ENCODE measurements at regions not wholly inside any gene's neighbourhood (a gene's known extent, or its start where the extent isn't known, plus 50 kb on each side); places are given as distances from the start of the nearest gene placed in this dataset.

DNA sequence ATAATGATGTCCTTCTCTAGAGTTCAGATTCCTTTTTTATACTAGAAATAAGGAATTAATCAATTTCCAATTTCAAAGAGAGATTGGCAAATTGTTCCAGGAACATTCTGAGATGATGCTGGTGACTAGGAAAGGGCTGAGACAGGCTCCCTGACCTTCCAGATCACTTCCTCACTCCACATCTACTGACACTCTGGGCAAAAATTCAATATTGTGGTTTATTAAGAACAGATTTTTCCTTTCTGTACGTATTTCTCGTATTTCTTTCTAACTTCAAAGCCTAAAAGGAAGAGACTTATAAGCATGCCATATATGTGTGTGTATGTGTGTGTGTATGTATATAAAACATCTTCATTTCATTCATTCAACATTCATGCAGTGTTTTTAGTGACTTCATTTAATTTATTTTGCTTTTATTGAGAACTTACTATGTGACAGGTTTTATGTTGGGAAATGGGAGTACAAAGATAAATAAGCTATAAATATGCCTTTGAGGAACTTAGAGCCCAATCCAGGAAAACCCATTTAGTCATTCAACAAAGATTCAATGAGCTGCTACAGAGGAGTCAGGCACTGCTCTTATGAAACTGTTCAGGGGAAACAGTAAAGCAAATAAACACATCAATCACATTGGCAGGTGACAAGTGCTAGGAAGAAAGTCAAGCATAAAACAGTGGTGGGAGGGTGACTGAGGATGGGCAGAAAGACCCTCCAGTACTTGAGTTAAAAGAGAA lies 137.9 kb downstream of the RDH14 start:
- no peak for DNase-seq

DNA sequence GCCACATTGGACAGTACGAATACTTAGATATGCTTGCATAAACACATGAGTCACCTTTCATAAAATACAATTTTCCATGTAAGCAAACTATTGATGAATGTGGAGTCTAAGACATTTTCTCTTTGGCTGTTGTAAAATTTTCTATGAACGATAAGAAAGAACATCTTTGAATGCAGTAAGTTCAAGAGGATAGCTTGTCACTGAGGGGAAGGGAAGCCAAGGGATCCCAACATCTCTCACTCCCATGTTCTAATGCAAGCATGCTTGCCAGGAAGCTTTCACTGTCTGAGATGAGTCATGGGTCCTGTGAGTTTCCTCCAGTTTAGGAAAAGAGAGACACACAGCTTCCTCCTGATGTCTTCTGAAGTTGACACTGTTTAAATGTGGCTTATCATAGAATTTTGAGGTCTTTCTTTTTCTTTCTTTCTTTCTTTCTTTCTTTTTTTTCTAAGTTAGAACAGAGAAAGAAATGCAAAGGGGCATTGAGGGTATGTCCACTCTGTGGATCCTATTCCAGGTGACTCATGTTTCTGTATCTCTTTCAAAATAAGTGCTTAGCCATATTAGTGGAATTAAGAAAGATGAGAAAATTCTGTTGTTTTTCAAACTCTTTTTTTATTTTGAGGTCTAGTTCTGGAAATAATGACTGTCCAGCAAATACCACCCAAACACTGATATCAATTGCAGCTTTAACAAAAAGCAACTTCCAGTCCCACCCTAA lies 146.6 kb downstream of the RDH14 start:
- no peak for DNase-seq

DNA sequence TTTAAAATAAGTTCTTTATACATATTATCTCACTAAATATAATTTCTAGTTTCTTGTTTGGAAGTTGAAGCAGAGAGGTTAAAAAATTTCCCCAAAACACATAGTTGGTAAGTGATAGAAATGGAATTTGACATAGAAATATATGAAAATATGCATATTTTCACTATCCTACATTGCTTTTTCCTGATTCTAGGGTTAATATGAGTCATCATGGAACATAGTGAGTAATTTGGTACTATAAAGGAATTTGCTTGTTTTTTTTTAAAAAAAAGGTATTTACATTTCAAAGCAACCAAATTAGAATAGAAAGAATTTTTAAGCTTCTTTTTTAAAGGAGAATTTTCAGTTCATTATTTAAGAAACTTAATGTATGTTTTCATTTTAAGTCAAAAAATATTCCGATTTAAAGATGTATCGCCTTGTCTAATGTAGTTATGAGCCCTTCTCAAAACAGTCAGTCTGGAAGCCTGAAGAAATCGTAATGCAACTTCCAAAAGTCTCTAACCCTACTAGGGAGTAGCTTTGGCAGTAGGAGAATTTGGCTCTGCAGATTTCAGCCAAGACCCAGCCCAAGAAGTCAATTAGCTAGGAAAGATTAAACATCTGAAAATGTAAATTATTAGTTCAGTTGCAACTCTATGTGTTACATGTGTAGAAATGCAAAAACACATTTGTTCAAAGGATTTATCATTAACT lies 147.3 kb downstream of the RDH14 start:
- no peak for DNase-seq

DNA sequence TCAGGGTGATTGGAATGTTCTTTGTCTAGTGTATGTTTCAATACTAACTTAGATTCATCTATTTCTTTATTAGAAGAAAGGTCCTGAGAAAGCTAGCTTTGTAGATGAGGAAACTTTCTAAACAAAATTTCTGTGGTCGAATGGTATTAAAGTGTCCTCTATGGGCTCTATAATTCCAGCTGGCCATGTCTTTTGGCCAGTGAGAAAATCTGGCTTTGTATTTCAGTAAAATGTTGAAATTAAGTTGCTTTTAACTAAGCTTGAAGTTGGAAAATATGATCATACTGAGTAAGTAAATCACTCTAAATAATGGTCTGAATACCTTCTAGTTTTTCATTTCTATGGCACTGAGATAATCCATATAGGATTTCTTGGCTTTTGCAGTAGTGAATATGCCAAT lies 148.8 kb downstream of the RDH14 start:
- DNase-seq: no peak

DNA sequence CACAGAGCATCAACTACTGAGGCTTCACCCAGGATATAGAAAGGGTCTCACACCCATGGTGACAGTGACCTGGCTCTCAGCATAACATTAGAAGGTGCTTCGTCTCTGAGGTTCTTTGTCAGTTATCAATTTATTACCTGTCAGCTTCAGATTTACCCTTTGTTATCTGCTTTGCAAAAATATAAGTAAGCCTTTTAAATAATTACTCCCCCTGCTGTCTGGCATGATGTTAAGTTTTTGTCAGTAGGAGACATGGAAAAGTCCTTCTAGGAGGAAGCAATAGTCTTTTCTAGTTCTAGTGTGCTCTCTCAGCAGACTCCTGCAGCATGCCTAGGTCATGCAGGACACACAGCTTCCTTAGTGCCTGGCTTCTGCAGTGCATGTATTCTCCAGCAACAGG lies 149.9 kb downstream of the RDH14 start:
- DNase-seq: no peak

DNA sequence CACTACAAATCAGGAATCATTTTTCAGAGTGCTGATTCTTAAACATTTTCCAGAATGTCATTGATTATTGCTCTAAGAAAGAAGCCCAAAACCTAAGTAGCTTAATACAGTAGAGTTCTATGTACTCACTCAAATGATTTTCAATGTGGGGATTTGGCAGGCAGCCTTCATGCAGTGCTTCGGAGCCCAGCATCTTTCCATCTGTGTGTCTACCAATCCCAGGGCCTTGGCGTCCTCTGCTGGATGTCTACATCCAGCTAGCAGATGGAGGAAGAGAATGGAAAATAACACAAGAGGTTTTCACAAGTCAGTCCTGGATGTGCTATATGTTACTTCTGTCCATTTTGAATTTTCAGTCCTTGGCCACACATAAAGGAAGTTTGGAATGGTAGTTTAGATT lies 151.8 kb downstream of the RDH14 start:
- DNase-seq: no peak

DNA sequence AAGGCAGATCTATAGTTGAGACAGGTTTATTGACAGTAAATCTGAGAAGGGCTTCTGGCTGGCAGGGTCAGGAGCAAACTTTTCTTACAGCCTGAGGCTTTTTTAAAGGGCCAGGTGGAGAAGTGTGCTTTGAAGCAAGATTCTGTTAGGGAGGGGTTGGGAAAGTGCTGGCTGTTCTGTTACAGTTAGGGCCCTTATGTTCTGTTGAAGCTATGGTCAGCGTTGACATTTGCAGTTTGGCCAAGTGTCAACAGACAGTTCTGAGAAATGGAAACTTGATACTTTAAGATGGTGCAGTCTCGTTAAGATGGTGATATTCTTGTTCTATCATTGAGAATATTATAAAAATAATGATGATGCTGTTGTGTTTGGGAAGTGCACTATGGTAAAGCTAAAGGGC lies 154.2 kb downstream of the RDH14 start:
- no peak for DNase-seq

DNA sequence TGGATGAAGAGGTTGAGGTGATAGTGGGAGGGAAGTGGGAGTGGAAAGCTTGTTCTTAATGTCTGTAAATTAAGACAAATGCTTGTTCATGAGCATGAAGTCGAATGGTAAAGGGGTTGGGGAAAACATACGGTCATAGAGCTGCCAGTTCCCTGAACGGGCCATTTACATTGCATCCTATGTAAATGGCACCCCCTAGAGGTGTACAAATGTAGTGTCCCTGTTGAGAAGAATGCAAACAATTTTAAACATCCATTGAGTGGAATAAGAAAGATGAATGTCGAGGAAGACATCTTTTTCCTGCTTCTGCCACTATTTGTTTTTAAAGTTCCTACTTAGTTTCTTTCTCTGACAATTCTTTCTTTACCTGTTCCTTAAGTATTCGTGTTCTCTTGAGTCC lies 155.7 kb downstream of the RDH14 start:
- no peak for DNase-seq

DNA sequence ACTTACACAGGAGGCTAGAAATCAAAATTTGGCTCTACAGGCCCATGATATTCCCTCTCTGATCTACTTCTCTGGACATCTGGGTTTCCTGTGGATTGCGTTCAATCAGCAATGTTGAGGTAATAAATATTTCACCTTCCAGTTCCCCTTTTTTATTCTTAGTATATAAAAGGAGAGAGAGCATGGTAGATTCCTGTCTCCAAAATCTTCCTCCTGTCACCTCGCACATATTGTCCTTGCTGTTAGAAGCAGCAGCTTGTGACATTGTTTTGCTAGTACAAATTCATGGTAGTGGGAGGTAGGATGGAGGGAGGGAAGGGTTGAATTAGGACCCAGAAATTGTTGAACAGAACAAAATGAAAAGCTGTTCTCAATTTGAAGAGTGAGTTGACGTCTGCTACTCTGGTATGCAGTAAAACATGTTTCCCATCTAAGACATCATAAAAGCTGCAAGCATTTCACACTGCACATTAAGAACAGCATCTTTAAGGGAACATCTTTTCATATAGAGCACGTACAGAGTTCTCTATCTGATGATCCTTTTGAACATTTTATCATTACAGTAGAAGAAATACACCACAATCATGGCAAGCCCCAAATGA lies 156.4 kb downstream of the RDH14 start:
- no peak for DNase-seq

DNA sequence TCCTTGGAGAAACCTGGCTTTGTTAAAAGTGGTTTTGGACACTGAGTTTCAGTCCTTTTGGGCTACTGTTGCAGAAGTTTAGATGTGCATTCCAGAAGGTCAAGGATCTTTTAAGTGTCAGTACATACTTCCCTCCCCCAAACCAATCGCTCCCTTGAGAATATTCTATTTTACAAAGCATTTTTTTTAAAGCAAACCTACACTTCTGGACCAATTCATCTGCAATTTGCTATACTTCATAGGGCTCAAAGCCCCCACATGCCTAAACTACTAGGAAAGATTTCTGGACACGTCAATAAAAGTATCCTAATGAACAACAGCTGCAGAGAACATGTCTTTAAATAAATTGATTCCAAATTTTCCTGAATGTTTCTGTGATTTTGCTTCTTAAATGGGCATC lies 157.6 kb downstream of the RDH14 start:
- no peak for DNase-seq

DNA sequence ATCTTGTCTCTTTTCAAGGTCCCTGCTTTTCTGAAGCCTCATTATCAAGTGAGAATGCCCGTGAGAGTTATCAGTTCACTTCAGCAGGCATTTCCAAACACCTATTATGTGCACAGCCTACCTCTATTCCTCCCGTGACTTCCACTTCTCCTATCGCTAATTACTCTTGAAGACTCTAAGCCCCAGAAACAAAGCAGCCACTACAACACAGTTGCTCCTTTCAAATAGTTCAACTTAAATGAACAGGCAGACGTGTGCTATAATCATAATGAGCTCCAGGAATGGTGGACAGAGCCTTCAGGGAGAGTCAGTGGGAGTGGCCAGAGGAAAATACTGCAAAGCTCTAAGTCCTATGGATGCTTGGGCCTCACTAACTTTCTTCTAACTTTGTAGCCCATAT lies 159.0 kb downstream of the RDH14 start:
- DNase-seq: no peak

DNA sequence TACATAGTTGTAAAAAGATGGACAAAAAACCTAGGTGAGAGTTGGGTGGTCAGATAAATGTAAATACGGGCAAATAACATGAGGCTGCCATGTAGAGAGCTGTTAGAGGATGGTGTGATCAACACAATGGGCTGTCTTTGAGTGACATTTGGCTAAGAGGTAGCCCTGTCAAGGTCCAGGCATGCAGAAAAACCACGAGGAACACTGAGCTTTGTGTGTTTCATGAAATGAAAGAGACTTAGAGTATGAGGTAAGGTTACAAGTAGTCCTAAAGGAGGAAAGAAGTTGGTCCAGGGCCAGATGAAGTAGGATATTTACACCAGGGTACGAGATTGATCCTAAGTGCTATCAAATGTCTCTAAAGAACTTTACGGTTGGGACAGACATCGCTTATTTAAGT lies 160.9 kb downstream of the RDH14 start:
- DNase-seq: no peak

DNA sequence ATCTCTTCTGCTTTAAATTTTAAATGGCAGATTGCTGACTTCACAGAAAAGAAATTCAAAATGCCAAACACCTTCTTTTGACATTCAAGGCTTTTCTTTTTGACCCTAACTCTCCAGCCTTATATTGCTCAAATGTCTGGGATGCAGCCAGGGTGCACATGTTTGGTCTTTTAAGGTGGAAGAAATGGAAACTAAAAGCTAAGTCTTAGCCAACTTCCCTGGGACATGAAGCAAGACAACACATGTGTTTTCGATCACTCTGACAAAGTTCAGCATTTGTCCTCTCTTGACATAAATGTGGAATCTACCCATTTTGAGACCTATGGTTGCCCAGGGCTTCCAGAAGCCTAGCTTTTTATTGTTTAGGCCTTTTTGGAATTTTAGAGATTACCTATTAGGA lies 161.6 kb downstream of the RDH14 start:
- DNase-seq: no peak

DNA sequence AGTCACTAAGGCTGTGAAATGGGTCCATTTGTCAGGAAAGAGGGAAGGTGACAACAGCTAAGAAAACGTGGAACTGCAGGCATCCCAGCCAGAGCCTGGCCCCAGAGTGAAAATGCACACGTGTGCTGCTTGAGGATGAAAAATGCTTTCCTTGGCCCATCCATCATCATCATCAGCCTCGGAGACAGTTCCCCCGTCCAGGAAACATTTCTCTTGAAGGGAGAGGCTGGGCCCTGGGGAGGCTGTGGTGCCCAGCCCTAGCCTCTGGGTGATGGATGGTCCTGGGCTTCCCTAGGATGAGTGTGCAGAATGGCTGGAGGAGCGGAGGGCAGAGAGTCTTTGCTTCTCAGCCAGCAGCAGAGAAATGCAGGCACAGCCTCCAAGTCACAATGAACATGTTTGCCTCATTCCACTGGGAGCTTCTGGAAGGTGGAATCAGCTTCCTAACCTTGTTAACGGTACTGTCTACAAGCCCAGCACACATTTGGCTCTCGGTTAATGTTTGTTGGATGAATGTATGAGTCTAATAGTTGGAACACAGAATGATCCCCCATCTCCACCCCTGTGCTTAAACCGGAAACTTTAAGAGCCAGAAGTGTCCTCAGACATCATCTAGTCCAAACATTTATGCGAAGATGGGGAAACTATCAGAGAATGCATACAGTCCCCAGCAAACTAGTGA lies 164.0 kb downstream of the RDH14 start:
- DNase-seq: no peak

DNA sequence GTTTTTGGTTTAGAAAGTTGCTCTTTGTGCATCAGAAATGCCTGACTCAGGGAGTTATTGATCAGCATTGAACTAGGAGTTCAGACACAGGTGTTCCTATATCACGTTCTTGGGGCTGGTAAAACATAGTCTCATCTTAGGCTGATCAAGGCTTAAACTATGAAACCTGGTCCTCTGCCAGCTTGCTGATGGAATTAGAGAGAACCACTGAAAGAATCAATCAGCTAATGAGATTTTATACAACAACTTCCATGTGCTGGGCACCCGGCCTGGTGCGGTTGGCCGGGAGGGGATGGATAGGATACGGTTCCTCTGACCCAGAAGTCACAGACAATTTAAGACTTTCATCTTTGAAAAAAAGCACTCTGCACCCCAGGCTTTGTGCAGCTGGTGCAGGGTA lies 164.9 kb downstream of the RDH14 start:
- no peak for DNase-seq

DNA sequence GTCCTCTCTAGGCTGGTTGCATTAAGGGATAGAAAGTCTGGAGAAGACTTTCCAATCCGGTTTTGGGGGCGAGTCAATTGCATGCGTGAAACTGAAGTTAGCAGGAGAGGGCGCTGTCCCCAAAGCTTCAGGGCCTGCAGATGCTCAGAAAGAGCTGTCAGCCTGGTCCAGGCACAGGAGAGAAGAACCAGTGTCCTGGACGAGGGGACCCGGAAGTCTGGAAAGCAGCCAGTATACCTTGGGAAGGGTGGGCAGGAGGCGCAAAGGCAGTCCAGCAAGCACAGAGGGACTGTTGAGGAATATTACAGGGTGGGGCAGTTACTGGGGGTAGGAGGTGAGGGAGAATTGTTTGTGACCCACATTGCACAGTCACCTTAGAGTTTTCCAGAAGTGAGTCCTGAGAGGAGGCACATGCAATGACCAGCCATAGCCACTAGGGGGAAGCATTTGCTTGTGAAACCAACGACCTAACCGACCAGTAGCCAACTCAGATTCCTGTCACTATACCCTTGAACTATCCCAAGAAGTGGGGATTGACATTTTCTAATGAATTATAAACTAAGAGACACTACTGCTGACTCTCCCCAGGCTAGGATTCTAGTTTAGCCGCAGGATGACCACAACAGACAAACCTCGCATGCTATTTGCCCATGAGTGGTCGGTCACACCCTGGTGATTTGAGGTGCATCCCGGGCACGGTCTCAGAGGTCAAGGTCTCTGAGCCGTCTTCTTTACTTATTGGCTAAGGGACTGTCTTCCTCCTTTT lies 172.8 kb downstream of the RDH14 start:
- peak; percentile 64 to 68 for DNase-seq

DNA sequence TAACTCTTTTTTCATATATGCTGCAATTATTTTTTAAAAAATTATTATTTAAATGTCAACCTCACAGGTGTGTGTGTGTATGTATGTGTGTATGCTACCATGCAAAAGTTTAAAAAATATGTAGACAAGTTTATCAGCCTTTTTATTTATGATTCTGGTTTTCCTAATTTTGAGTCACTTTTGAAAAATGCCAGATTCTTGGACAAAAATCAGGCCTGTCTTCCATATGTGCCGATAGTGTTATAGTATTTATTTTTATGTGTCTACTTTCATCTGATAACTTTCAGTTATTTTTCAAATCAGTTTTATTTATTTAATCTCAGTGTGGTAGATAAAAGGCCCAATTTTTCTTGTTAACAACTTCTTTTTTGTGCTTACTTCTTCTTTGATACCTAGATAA lies 176.2 kb downstream of the RDH14 start:
- no peak for DNase-seq

DNA sequence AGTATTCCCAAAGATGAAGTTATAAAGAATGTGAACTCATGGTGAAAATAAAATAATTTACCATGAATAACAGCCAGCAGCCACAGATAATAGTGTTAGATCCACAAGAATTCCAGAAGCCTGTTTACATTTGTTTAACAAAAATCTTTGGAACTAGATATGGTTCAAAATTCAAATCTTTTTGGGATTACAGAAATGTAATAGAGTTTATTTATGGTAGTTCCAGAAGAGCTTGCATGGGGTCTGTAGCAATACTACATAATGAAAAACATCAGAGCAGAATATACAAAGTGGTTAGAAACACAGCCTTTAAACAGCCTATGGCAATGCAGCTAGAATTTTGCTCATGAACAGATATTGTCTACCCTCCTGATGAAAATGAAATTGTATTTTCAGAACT lies 179.1 kb downstream of the RDH14 start:
- no peak for DNase-seq

DNA sequence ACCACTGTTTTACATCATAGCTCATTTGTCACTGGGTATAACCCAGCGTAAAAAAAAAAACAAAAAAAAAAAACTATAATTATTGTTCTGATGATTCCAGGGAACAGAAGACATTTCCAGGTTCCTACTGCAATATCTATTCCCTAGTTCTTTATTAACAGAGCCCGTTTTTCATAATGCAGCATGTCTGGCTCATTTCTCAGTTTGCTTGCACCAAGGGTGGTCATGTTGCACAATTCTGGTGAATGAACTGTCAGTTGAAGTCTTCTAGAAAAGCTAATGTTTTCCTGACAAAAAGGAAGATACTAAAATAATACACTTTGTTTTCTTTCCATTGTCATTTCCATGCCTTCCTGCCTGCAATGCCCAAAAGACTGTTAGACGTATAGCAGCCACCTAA lies 180.1 kb downstream of the RDH14 start:
- DNase-seq: no peak

DNA sequence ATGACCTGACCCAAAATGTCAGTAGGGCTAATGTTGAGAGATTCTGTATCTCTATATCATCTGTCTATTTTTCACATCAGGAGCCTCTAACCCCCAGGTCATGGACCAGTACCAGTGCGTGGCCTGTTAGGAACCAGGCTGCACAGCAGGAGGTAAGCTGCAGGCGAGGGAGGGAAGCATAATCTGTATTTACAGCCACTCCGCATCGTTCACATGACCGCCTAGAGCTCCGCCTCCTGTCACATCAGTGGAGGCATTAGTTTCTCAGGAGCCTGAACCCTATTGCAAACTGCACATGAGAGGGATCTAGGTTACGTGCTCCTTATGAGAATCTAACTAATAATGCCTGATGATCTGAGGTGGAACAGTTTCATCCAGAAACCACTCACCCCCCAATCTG lies 180.6 kb downstream of the RDH14 start:
- DNase-seq: no peak

DNA sequence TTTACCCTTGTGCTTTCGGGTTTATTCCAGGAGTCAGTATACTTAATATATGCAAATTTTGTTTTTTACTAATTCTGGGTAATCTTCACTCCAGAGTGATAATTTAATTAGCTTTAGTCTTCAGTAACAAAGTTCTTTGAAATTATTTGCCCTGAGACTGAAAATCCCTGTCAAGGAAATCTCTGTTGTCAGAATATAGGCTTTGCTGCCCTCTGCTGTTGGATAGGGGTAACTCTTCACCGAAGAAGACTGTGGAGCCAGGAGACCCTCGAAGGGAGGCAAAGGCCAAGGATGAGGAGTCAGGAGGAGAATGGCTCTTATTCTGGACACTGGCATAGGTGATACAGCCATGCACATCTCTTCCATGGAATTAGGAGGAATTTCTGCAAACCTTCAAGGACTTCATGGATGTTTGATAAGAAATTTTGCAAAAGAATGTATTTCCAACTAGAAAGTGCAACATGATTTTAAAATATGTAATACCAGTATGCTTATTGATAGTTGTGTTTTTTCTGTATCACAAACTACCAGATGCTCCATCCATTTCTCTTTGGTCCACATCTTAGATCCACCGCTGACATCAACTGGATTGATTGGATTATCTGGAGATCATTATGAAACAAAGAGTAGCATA lies 182.3 kb downstream of the RDH14 start:
- DNase-seq: peak in 1 of 2 donors; percentile 9

DNA sequence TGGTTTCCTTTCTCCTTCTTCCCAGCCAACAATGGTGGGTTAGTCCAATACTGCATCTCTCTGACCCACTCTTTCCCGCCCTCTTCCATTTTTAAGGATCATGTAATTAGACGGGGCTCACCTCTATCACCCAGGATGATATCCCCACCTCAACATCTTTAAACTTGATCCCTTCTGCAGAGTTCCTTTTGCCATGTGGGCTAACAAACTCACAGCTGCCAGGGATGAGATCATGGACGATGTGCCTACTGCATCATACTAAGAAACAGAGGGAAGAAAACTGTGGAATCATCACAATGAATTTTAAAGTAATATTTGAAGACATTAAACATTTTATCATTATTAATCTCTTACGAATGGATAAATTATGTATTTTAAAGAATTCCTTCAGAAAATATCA lies 183.5 kb downstream of the RDH14 start:
- DNase-seq: no peak
